Fibroblast of lung (primary cell): ENCODE measurements at regions not wholly inside any gene's neighbourhood (a gene's known extent, or its start where the extent isn't known, plus 50 kb on each side); places are given as distances from the start of the nearest gene placed in this dataset.

Experiments
- DNase-seq, 2 donors: peaks; one replicate each; pipeline versions ENCODE4 v3.0.0 to v3.0.0-alpha.2; 2010; ENCODE audit warnings: low read depth in 2 of 2
- H2AFZ ChIP-seq: 2 replicates; pipeline ENCODE4 v1.5.1; 2012; ENCODE audit warnings: low read length, control low read depth, inconsistent platforms
- H3K27ac ChIP-seq: 2 replicates; pipeline ENCODE4 v1.5.1; 2011; ENCODE audit warnings: low read length, control low read depth; ENCODE audit not compliant: insufficient read depth
- H3K27me3 ChIP-seq: 2 replicates; pipeline ENCODE4 v1.5.1; 2011; ENCODE audit warnings: mild to moderate bottlenecking, low read length; ENCODE audit not compliant: control insufficient read depth, insufficient read depth
- H3K36me3 ChIP-seq: 2 replicates; pipeline ENCODE4 v1.5.1; 2011; ENCODE audit warnings: low read length; ENCODE audit not compliant: control insufficient read depth, insufficient read depth
- H3K4me1 ChIP-seq: 2 replicates; pipeline ENCODE4 v1.5.1; 2011; ENCODE audit warnings: low read length; ENCODE audit not compliant: control insufficient read depth, insufficient read depth; ENCODE audit errors: extremely low read depth
- H3K4me2 ChIP-seq: 2 replicates; pipeline ENCODE4 v1.5.1; 2011; ENCODE audit warnings: low read length, control low read depth; ENCODE audit not compliant: insufficient read depth; ENCODE audit errors: extremely low read depth
- H3K4me3 ChIP-seq, 4 experiments: fragments of 200-600 bp in 1 of 4; sonication (generic) in 1 of 4; replicated peaks in 1 of 4; 2 replicates each; pipeline ENCODE4 v1.5.1; 2011 to 2016; ENCODE audit warnings: low read length in 4 of 4, low read depth in 3 of 4, mild to moderate bottlenecking in 3 of 4, control low read depth in 2 of 4, inconsistent platforms in 1 of 4, mixed read lengths in 1 of 4; ENCODE audit not compliant: insufficient read depth in 1 of 4; ENCODE audit errors: control extremely low read depth in 1 of 4
- H3K79me2 ChIP-seq: 2 replicates; pipeline ENCODE4 v1.5.1; 2012; ENCODE audit warnings: mild to moderate bottlenecking, low read length, inconsistent platforms; ENCODE audit not compliant: control insufficient read depth, insufficient read depth
- H3K9ac ChIP-seq: 2 replicates; pipeline ENCODE4 v1.5.1; 2011; ENCODE audit warnings: mild to moderate bottlenecking, low read length, control low read depth; ENCODE audit not compliant: insufficient read depth
- H3K9me3 ChIP-seq: 2 replicates; pipeline ENCODE4 v1.5.1; 2012; ENCODE audit warnings: low read depth, low read length; ENCODE audit not compliant: control insufficient read depth, insufficient read depth
- H4K20me1 ChIP-seq: 2 replicates; pipeline ENCODE4 v1.5.1; 2011; ENCODE audit warnings: low read length; ENCODE audit not compliant: control insufficient read depth, insufficient read depth; ENCODE audit errors: extremely low read depth
- EZH2 ChIP-seq: IDR thresholded peaks from 2 replicates; pipeline ENCODE4 v1.5.1; 2012; ENCODE audit warnings: low read length, control low read depth, mild to moderate bottlenecking; ENCODE audit errors: missing control alignments
- TF ChIP-seq, protein P1 (sequence below), 2 donors: IDR thresholded peaks in 1 of 2; conservative IDR thresholded peaks in 1 of 2; 1 replicate in 1 of 2; 2 replicates in 1 of 2; pipeline ENCODE4 v1.5.1; 2011 to 2012; ENCODE audit warnings: low read length in 2 of 2, control low read depth in 1 of 2, inconsistent platforms in 1 of 2, low read depth in 1 of 2, mild to moderate bottlenecking in 1 of 2

GRCh38 chr4:83664071-83664470, 128.2 kb downstream of the GPAT3 start:
- Histone ChIP-seq H3K36me3 (no peaks in the 10 kb centered on the region), H3K4me1 (no peaks in the 10 kb centered on the region), H4K20me1 (no peaks in the 10 kb centered on the region), H3K27me3 (no peaks in the 10 kb centered on the region), H3K4me2 (no peak overlapping the region), H3K27ac (no peak overlapping the region), H2AFZ (no peak overlapping the region), H3K9ac (no peak overlapping the region), H3K79me2 (no peaks in the 10 kb centered on the region), H3K9me3 (no peaks in the 10 kb centered on the region), H3K4me3 (no peak overlapping the region)
- no peak for DNase-seq
- TF ChIP-seq EZH2 = no peak
- TF ChIP-seq, protein P1, sequence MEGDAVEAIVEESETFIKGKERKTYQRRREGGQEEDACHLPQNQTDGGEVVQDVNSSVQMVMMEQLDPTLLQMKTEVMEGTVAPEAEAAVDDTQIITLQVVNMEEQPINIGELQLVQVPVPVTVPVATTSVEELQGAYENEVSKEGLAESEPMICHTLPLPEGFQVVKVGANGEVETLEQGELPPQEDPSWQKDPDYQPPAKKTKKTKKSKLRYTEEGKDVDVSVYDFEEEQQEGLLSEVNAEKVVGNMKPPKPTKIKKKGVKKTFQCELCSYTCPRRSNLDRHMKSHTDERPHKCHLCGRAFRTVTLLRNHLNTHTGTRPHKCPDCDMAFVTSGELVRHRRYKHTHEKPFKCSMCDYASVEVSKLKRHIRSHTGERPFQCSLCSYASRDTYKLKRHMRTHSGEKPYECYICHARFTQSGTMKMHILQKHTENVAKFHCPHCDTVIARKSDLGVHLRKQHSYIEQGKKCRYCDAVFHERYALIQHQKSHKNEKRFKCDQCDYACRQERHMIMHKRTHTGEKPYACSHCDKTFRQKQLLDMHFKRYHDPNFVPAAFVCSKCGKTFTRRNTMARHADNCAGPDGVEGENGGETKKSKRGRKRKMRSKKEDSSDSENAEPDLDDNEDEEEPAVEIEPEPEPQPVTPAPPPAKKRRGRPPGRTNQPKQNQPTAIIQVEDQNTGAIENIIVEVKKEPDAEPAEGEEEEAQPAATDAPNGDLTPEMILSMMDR (conservative IDR thresholded peaks at IDR 0.05 in 1 of 2, IDR thresholded peaks at IDR 0.05 in 1 of 2; ENCODE audit: low read depth in 1 of 2, low read length in 2 of 2) = no peak

- no peaks in the 10 kb centered on the region for H3K36me3 ChIP-seq
- TF ChIP-seq EZH2 = no peak
- TF ChIP-seq, protein P1 (conservative IDR thresholded peaks at IDR 0.05 in 1 of 2, IDR thresholded peaks at IDR 0.05 in 1 of 2; ENCODE audit: low read depth in 1 of 2, low read length in 2 of 2) = no peak
- H2AFZ ChIP-seq = no peak overlapping the region
- H3K4me3 ChIP-seq = no peak overlapping the region
- no peaks in the 10 kb centered on the region for H3K79me2 ChIP-seq
- no peaks in the 10 kb centered on the region for H3K4me1 ChIP-seq
- no peak overlapping the region for H3K9ac ChIP-seq
- peaks cover 3% of the 10 kb centered on the region for H3K27me3 ChIP-seq
- no peaks in the 10 kb centered on the region for H3K9me3 ChIP-seq
- H4K20me1 ChIP-seq = no peaks in the 10 kb centered on the region
- DNase-seq = no peak
- no peak overlapping the region for H3K27ac ChIP-seq
- H3K4me2 ChIP-seq = no peak overlapping the region
These were observed 126.3 kb downstream of the GPAT3 start for GRCh38 chr4:83662204-83662603.

GRCh38 chr4:83661359-83661758, 125.5 kb downstream of the GPAT3 start:
- Histone ChIP-seq H3K4me3 (no peak overlapping the region), H3K27ac (no peak overlapping the region), H2AFZ (no peak overlapping the region), H3K27me3 (peaks cover 3% of the 10 kb centered on the region), H3K79me2 (no peaks in the 10 kb centered on the region), H4K20me1 (no peaks in the 10 kb centered on the region), H3K9ac (no peak overlapping the region), H3K36me3 (no peaks in the 10 kb centered on the region), H3K4me1 (no peaks in the 10 kb centered on the region), H3K4me2 (no peak overlapping the region), H3K9me3 (no peaks in the 10 kb centered on the region)
- TF ChIP-seq EZH2 = no peak
- TF ChIP-seq, protein P1 (conservative IDR thresholded peaks at IDR 0.05 in 1 of 2, IDR thresholded peaks at IDR 0.05 in 1 of 2; ENCODE audit: low read depth in 1 of 2, low read length in 2 of 2) = no peak
- DNase-seq = no peak
